Suppressor macrophage treated with lipopolysaccharide for 4 hours (primary cell): ENCODE measurements at regions not wholly inside any gene's neighbourhood (a gene's known extent, or its start where the extent isn't known, plus 50 kb on each side); places are given as distances from the start of the nearest gene placed in this dataset.

Experiments
- DNase-seq: peaks from one replicate; pipeline ENCODE4 v3.0.0-alpha.2; 2020

DNA sequence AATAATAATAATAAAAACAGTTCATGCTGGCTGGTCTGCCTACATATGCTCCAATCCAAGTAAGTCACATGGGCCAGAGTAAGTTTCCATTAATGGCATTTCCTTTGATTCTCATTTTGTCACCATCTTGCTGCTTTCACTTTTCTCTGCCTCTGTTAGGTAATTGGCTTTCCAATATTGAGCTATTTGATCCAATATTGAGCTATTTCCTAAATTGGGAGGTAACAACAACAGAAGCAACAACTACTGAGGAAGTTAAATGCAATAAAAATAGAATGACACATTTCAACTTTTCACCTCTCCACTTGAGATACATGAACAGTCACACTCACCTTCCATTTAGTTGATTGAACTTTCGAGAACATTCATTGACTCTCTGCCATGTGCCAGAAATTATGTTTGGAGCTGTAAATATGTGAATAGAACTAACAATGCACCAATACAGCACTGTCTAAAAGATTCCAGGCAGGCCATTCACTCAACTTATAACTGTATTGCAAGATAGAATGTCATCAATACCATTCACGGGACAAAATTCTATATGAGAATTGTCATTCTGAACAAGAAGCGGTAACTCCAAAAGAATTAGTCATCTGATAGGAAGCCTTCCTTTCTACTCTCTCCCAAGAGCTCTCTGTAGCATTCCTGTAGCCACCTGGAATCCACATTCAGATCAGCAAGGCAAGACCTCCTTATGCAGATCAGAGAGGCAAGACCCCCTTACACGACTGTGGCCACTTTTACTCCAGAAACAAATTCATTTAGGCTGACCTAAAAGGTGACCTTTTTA lies 136.4 kb downstream of the PHLDA1 start:
- DNase-seq: no peak

DNA sequence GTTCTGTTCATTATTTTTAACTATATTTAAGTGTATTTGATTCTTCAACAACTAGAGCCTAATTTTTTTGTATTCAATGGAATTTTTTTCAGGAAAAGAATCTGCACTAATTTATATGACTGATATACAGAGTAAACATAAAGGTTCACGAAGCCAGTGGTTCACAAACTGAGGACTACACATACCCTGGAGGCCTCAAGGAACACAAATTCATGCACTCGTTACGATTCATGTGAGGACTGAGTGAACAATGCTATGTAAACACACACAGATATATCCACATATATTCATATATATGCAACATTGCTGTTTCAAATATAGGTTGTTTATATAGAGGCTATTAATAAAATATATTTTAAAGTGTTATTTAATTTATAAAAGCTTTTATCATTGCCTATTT lies 137.8 kb downstream of the PHLDA1 start:
- no peak for DNase-seq

DNA sequence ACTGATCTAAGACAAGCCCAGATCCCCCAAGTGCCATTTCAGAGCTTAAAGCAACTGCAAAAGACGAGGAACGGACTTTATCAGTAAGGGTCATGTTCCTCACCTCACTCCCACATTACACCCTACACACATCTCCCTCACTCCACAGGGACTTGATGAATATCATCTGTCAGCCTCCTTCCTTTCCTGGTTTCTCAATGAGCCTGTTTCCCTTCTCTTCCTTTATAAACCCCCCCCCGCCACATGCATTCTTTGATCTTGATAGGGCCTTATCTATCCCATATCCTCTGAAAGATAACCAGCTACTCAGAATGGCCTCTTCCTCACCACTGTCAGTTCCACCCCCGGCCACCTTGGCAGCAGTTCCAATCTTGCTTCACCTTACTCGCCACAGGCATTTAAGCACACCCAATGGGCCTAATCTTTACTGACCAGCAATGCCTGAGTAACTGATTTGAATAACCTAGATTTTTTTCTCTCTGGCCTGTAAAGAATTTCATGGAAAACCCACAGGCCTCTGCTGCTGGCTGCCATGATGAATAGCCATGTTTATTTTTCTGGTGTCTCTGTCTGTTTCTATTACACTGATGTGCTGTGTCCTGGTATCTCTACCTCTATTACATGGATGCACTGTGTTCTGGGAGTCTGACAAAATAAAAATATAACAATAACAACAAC lies 138.7 kb downstream of the PHLDA1 start:
- no peak for DNase-seq

DNA sequence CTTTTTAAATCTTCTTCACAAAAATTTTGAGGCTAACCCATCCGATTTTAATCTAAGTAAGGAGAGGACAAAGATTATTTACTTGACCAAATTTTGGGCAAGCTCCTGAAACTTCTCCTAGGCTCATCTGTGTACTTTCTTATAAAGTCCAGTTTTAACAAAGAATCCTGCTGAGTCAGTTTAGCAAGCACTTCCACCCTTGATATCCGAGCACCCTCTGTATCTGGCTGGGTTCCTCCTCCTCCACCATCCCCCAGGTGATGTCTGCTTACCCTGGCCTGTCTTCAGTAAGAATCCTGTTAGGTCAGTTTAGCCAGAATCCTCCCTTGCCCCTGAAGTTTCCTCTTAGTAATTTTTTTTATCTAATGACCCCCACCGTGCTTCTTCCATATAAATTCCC lies 140.5 kb downstream of the PHLDA1 start:
- no peak for DNase-seq

DNA sequence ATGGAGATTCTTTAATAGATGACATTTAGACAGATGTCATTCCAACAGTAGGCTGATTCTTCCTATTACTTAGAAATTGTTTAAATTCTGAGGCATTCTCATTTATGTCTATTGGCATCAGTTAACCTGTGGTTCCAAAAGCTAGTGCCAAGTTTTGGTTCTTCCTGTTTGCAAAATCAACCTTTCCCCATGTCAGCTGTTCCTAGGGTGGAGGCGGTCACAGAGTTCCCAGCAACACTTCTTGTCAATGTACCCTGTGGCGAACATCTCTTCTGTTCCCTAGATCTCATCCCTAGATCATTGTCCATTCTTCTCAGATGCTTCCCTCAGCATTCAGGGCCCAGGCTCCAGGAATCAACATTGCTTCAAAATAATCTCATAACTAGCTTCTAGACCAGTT lies 140.9 kb downstream of the PHLDA1 start:
- DNase-seq: no peak

DNA sequence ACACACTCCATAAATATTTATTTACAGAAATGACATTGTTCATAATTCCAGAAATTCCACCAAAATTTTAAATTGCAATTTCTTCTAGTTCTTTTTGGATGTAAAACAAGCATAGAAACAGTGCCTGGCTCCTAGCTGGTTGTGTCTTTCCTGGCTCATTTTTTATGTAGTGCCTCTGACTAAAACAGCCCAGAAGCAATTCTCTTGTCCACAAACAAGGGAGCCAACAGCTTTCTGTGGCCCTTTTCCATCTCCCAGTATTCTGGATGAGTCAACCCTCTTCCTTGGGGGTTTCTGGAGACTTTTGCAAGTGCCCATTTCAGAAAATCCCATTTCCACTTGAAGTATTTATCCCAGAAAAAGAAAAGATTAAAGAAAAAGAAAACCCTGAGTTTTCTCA lies 141.4 kb downstream of the PHLDA1 start:
- DNase-seq: no peak

DNA sequence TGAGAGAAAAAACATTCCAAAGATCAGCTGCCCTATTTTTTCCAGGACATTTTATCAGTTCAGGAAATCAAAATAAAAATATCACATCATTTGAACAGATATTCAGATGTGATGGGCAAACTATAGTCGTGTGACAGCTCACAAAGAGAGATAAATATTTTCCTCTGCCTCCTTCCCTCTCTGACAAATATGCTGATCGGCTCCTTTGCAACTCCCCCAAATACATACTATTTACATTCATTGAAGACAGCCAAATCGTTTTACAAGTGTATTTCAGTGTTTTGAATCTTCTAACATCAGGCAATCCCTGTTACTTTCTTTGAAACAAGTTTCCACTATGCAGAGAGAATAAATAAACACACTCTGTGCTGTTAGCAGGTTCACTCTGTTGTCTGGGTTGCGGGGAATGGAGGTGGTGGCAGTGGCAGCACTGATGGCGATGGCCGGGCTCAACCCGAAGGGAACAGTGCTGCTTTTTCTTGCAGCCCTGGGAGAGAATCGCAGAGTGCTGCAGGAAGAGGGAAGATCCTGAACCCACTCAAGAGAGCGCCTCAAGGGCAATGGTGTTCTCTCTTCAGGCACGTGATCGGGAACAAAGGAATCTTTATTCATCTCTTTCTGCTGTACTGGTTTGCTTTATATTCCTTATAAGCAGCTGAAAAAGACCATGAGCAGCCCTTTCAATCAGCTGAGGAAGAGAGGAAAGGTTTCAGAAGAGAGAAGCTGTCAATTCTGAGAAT lies 142.5 kb downstream of the PHLDA1 start:
- DNase-seq: no peak

DNA sequence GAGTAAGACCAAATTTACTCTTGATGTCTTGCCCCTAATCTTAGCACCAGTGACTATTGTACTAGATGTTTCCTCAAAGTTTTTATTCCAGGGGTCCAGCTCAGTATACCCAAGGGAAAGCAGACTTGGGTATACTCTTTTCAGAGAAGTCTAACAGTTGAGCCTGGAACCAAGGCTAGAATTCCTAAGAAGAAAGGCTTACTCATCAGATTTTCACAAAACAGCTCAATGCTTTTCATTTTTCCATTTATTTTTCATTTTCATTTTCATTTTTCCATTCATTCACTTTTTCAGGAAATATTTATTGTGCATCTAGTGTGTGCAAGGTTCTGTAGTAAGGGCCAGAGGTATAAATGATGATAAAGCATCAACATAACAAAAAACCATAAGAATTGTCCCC lies 143.2 kb downstream of the PHLDA1 start:
- DNase-seq: no peak

DNA sequence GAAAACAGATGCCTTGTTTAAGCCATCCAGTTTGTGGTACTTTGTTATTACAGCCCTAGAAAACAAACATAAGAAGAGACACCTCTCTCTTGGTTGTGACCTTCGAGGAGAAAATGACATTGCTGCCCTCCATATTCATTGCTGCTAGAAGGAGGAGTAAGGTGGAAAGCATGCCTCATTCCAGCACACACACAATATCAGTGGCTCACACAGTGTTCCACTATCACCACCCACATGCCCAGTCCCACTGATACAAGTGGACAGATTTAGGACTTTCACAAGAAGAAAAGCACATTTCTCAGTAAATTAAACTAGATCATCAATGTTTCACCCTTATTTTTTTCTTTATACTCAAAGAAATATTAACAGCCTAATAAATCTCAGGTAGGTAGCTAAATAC lies 143.6 kb downstream of the PHLDA1 start:
- no peak for DNase-seq

DNA sequence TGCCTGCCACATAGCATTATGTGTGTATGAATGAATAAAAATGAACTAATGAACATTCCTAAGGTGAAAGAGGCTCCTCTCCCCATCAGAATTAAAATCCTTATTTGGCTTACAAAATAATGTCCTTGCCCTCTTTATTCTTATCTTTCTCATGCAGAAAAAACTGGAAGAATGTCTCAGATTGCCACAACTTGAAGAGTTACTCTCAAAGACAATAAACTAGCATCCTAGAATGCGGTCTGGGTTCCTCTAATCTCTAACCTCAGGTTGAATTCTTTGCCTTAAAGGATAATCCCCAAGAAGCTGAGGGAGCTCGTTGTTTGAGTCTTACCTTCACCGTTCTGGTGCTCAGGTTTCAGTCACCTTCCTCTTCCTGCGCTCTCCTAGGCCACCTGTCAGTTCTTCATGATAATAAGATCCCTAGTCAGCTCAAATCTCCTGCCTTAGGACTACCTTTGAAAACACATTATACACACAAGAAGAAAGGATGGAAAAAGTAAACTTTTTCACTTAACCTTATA lies 147.1 kb downstream of the PHLDA1 start:
- no peak for DNase-seq

DNA sequence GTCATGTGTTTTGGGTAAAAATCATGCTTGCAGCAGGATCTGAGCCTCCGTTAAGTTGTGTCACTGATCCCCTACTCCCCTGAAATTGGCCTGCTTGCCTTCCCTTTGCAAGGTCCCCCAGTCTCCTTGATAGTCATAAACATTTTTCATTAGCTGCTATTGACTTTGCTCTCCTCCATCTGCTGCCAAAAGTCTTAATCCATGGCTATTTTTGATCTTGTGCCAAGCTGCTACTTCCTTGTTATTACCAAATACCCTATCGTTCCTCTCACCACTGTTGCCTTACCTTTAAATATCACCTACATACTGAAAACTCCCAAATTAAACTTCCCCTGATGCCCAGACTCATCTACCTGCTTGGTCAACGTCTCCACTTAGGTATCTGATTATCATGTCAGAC lies 148.3 kb downstream of the PHLDA1 start:
- no peak for DNase-seq

DNA sequence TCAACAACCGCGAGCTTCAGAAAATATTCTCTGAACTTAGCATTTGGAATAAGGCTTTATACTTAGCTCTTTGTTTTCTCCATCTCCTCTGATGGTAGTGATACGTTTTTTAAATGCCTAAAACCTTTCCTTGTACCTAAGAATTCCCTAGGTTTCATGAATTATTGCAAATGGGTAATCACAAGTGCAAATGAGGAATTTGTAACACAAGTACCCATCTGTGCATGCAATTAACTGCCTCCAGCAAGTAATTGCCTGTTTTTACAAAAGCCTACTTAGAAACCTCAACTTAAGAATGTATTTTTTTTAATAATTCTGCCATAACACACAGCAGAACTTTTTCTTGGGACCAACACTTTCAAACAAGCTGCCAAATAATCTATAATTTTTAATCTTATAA lies 149.2 kb downstream of the PHLDA1 start:
- DNase-seq: no peak

DNA sequence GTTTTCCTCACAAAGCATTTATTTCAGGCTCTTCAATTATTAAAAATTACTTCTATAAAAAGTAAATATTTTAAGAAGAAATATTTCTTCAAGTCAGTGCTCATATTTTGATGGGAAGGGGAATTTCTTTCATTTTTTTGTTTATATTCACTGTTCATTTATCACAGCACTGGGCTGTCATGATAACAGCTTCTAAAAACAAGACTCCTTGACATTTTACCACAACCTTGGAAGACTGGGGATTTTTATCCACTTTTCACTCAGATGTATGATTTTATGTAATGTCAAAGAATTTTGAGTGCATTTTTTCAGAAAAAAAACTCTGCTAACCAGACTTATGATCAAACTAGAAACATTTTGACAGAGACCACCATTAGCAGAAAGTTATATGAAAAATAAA lies 149.7 kb downstream of the PHLDA1 start:
- no peak for DNase-seq

DNA sequence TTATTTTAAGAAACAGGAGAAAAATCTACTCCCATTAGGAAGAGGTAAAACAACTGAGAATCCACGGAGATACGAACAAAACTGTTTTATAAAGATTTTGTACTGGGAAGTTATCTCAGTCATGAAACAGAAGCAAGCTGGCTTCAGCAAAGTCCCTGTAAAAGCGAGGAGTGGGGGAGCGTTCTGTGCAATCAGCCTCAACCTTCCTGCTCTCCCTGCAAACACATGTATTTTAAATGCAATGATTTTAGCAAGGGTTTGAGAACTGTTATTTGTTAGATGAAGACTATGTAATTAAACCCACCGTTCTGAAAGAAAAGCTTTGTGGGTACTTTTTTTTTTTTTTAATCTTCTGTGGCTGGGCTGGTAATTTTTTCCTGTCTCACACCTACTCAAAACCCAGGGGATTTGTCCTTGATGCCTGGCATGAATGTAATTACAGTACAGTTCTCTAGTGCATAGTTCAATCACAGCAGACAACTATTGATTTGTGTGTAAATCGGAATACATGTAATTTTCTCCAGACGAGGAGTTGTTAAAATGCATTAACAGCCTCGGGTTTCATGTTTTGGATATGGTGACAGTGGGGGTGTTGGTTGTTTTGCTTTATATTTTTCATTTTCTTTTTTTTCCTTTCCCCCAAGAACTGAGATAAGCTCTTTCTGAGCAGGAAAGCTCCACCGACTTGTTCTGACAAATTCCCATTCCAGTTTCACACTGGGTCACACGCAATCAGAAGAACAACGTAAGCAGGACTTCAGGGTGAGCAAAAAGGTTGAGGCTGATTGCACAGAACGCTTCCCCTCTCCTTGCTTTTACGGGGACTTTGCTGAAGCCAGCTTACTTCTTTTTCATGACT lies 153.6 kb downstream of the PHLDA1 start:
- no peak for DNase-seq

DNA sequence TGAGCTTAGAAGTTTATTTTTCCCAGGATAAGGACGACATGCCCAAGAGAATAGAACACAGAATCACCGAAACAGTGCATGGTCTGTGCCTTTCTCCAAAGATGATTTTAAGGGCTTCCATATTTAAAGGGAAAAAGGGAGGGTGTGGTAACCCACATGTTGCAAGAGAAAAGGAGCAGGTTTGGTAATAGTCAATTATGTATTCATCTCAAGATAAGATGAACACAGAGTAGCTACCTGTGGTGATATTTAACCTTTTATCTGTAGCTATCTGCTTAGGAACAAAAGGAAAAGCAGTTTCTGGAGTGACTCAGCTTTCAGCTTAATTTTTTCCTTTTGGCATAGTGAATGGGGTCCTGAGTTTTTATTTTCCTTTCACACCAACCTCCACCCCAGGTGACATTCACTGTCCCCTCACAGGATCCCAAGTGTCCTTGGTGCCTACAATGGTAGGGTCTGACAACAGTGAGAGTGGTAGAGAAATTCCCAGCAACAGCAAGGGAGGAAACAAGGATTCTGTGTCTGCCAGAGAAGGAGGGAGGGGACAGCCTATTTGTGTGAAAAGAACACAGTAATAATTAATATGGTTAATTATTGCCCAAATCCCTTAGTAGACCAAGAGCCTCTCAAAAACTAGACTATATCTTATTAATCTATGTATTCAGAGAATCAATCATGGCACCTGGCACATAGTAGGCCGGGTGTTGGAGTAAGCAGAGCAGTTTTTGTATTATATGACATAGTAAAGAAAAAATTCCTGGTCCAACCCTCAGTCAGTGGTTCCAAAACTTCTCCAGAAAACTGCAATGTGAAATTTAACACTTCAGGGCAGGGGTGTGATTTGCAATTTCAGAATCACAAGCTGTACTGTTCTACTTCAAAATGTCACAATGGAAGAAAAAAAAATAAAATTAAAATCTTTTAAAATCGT lies 154.5 kb downstream of the PHLDA1 start:
- no peak for DNase-seq

DNA sequence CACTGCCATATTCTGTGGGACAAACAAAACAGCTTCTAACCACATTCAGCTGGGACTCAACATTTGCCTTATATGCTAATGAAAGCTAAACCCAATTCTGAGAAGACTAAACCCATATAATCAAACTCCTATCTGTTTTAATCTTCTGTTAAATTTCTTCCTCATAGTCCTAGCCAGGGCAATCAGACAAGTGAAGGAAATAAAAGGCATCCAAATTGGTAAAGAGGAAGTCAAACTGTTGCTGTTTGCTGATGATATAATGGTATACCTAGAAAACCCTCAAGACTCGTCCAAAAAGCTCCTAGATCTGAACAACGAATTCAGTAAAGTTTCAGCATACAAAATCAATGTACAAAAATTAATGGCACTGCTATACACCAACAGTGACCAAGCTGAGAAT lies 157.1 kb downstream of the PHLDA1 start:
- DNase-seq: no peak

DNA sequence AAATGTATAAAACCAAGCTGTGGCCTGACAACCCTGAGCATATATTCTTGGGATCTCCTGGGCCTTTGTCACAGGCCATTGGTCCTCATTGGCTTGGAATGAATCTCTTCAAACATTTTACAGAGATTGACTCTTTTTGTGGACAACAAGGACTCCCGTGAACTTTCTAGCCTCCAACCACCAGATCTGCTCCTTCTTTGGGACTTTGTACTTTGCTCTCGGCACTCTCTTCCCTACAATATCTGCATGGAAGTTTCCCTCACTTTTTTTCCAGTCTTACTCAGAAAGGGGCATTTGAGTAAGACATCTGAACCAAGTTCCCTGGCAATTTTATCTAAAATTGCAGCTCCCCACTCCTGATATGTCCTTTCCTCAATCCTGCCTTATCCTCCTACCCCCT lies 158.8 kb downstream of the PHLDA1 start:
- no peak for DNase-seq

DNA sequence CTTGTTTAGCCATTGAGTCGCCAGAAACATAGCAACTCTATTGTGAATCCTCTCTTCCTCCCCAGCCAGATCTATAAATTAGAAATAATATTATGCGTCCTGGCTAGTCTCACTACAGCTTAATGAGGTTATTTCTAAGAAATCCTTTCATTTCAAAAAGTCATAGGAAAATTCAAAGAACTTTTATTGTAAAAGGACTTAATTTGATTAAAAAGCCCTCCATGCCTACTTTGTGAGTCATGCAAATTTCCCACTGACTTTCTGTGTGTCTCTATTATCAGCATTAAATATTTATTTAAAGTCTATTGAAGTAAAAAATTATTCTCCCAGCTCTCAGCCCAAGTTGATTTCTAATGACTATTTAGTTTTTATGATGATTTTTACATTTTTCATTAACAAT lies 160.7 kb downstream of the PHLDA1 start:
- DNase-seq: no peak

DNA sequence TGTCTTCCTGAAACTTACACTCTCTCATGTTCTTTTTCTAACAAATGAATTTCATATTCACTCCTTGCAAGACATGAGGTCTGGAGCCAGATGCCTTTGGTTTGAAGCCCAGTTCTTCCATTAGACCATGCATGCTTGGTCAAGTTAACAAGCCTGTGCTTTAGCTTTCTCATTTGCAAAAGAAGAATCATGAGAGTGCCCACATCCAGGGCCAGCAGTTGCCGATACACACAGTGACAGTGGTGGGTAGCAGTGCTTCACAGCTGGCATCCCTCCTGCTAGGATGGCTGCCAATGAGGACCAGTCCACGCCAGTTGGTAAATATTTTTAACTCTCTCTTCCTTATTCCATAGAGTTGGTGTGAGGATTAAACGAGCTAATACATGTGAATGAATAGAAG lies 163.1 kb downstream of the PHLDA1 start:
- DNase-seq: no peak

DNA sequence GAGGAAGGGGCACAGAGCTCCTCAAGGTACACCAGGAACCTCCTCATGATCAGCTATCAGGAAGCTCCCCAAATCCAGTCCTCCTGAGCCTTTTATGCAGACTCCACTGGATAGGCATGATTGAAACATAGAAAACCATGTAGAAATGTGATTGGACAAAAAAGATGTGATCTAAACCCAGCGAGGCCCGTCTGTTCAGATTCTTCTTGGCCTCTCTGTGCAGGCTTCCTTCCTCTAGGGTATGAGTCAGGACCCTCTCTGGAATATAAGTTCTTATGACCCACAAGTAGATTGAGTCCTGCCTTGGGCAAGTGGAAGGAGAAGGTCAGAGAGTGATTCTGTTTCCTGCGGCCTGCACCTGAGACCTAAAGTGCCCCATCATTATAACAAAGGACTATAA lies 166.3 kb downstream of the PHLDA1 start:
- no peak for DNase-seq

DNA sequence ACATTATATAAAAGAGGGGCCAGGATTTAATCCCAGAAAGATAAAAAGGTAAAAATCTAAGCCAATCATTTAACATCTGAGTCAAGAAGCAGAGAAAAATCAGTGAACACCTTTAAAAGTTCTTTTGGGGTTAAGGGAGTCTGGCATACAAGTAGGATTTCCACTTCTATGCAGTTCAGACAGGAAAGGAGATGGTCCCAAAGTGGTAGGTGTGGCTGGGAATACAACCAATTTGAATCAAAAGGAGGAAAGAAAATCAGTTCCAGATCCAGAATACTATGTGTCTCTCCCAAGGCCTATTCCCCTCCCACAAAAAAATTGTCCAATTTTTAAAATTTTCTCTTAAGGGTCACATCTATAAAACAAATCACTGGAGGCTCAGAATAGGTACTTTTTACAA lies 167.4 kb downstream of the PHLDA1 start:
- no peak for DNase-seq

DNA sequence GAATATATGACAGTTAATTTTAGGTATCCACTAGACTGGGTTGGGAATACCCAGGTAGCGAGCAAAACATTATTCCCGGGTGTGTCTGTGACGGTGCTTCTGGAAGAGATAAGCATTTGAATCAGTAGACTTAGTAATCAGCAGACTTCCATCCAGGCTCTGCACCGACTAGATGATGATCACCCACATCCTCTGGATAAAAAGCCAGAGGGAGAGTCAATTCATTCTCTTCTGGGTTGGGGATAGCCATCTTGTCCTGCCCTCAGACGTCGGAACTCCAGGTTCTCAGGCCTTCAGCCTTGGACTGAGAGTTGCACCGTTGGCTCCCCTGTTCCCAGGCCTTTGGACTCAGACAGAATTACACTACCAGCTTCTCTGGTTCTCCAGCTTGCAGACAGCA lies 168.0 kb downstream of the PHLDA1 start:
- DNase-seq: no peak
